Neural cell (in vitro differentiated cells): ENCODE measurements at regions not wholly inside any gene's neighbourhood (a gene's known extent, or its start where the extent isn't known, plus 50 kb on each side); places are given as distances from the start of the nearest gene placed in this dataset.

Experiments used
- H2AFZ ChIP-seq: fragments of 200-600, 300-800 bp; sonication (generic), shearing (Covaris generic); 2 replicates; pipeline ENCODE4 v1.6.0; 2014; ENCODE audit warnings: low read depth, mild to moderate bottlenecking, antibody characterized with exemption, low read length, moderate library complexity
- H3F3A ChIP-seq: fragments of 200-600 bp; shearing (Covaris generic); 2 replicates; pipeline ENCODE4 v1.6.1; 2016; ENCODE audit warnings: mild to moderate bottlenecking, moderate library complexity, mixed read lengths, antibody characterized with exemption, low read length; ENCODE audit not compliant: insufficient read depth, poor library complexity, severe bottlenecking
- H3K27ac ChIP-seq: fragments of 200-600, 300-800 bp; sonication (generic), shearing (Covaris generic); 2 replicates; pipeline ENCODE4 v1.5.1; 2014; ENCODE audit warnings: mild to moderate bottlenecking, low read length, moderate library complexity
- H3K27me3 ChIP-seq: fragments of 300-800, 200-600 bp; sonication (generic), shearing (Covaris generic); 2 replicates; pipeline ENCODE4 v1.6.0; 2014; ENCODE audit warnings: mild to moderate bottlenecking, low read depth, low read length, moderate library complexity; ENCODE audit not compliant: insufficient read depth
- H3K36me3 ChIP-seq: fragments of 300-800, 200-600 bp; sonication (generic), shearing (Covaris generic); 2 replicates; pipeline ENCODE4 v1.5.1; 2014; ENCODE audit warnings: mild to moderate bottlenecking, antibody characterized with exemption, low read length, moderate library complexity; ENCODE audit not compliant: insufficient read depth
- H3K4me2 ChIP-seq: fragments of 300-800, 200-600 bp; sonication (generic), shearing (Covaris generic); 2 replicates; pipeline ENCODE4 v1.6.0; 2014; ENCODE audit warnings: mild to moderate bottlenecking, low read length
- H3K4me3 ChIP-seq: fragments of 300-800, 200-600 bp; sonication (generic), shearing (Covaris generic); 2 replicates; pipeline ENCODE4 v1.5.1; 2014; ENCODE audit warnings: mild to moderate bottlenecking, low read length, moderate library complexity
- H3K79me2 ChIP-seq: fragments of 200-600 bp; shearing (Covaris generic); replicated peaks from 2 replicates; pipeline ENCODE4 v1.6.0; 2014; ENCODE audit warnings: mild to moderate bottlenecking, low read length, moderate library complexity; ENCODE audit not compliant: insufficient read depth
- H3K9ac ChIP-seq: fragments of 300-800, 200-600 bp; sonication (generic), shearing (Covaris generic); 2 replicates; pipeline ENCODE4 v1.6.1; 2016; ENCODE audit warnings: mild to moderate bottlenecking, low read length, mixed read lengths
- H3K9me2 ChIP-seq: fragments of 200-600 bp; shearing (Covaris generic); 2 replicates; pipeline ENCODE4 v1.6.1; 2016; ENCODE audit warnings: mild to moderate bottlenecking, low read length, mixed read lengths; ENCODE audit not compliant: insufficient read depth
- H3K9me3 ChIP-seq: fragments of 200-600, 300-800 bp; sonication (generic), shearing (Covaris generic); 2 replicates; pipeline ENCODE4 v1.6.1; 2016; ENCODE audit warnings: mild to moderate bottlenecking, mixed run types, low read length, moderate library complexity, mixed read lengths
- H4K20me1 ChIP-seq: fragments of 200-600 bp; shearing (Covaris generic); 2 replicates; pipeline ENCODE4 v1.6.1; 2016; ENCODE audit warnings: mild to moderate bottlenecking, mixed run types; ENCODE audit not compliant: insufficient read depth
- CTCF ChIP-seq: fragments of 450-650 bp; IDR thresholded peaks from 2 replicates; pipeline ENCODE4 v1.5.1; 2014; ENCODE audit warnings: antibody characterized with exemption, mild to moderate bottlenecking, moderate library complexity; ENCODE audit not compliant: poor library complexity, severe bottlenecking
- EP300 ChIP-seq: fragments of 450-650 bp; conservative IDR thresholded peaks from 2 replicates; pipeline ENCODE4 v1.6.1; 2014; ENCODE audit warnings: antibody characterized with exemption, mild to moderate bottlenecking, moderate library complexity; ENCODE audit not compliant: poor library complexity, severe bottlenecking
- EZH2 ChIP-seq: fragments of 200-600, 300-800 bp; shearing (Covaris generic), sonication (generic); IDR thresholded peaks from 2 replicates; pipeline ENCODE4 v1.6.1; 2014; ENCODE audit warnings: antibody characterized with exemption, low read length, borderline replicate concordance, mild to moderate bottlenecking; ENCODE audit not compliant: insufficient read depth, poor library complexity, severe bottlenecking
- MXI1 ChIP-seq: fragments of 450-650 bp; conservative IDR thresholded peaks from 2 replicates; pipeline ENCODE4 v1.6.1; 2014; ENCODE audit warnings: antibody characterized with exemption, mild to moderate bottlenecking; ENCODE audit not compliant: poor library complexity, severe bottlenecking
- POLR2AphosphoS5 ChIP-seq: IDR thresholded peaks from 2 replicates; pipeline ENCODE4 v1.6.1; 2012
- RAD21 ChIP-seq: fragments of 450-650 bp; conservative IDR thresholded peaks from 2 replicates; pipeline ENCODE4 v1.6.1; 2014; ENCODE audit warnings: antibody characterized with exemption, mild to moderate bottlenecking, moderate library complexity
- REST ChIP-seq: IDR thresholded peaks from 2 replicates; pipeline ENCODE4 v1.6.1; 2012; ENCODE audit warnings: borderline replicate concordance
- SMC3 ChIP-seq: fragments of 450-650 bp; conservative IDR thresholded peaks from 2 replicates; pipeline ENCODE4 v1.6.1; 2014; ENCODE audit warnings: antibody characterized with exemption, mild to moderate bottlenecking, moderate library complexity; ENCODE audit not compliant: poor library complexity
- TAF1 ChIP-seq: IDR thresholded peaks from 2 replicates; pipeline ENCODE4 v1.6.1; 2012; ENCODE audit warnings: low read depth

GRCh38 chr9:120107138-120107537 lies 472.8 kb downstream of the CDK5RAP2 start:
- Histone ChIP-seq H3K27ac (no peak overlapping the region), H2AFZ (no peak overlapping the region), H3K9me2 (no peaks in the 10 kb centered on the region), H3K36me3 (no peaks in the 10 kb centered on the region), H3K4me3 (no peak overlapping the region), H3K9me3 (no peaks in the 10 kb centered on the region), H4K20me1 (no peaks in the 10 kb centered on the region), H3K79me2 (no peaks in the 10 kb centered on the region), H3K27me3 (no peaks in the 10 kb centered on the region), H3K9ac (no peak overlapping the region), H3F3A (no peaks in the 10 kb centered on the region), H3K4me2 (no peak overlapping the region)
- no peak for TF ChIP-seq CTCF
- TF ChIP-seq RAD21: no peak
- no peak for TF ChIP-seq TAF1
- TF ChIP-seq POLR2AphosphoS5: no peak
- TF ChIP-seq SMC3: no peak
- TF ChIP-seq EZH2: no peak
- no peak for TF ChIP-seq EP300
- no peak for TF ChIP-seq MXI1
- TF ChIP-seq REST: no peak

- H2AFZ ChIP-seq: no peak overlapping the region
- no peaks in the 10 kb centered on the region for H3K27me3 ChIP-seq
- no peaks in the 10 kb centered on the region for H3K9me2 ChIP-seq
- no peaks in the 10 kb centered on the region for H3K9me3 ChIP-seq
- TF ChIP-seq RAD21 (no peak), SMC3 (no peak), MXI1 (no peak), EZH2 (no peak), REST (no peak), EP300 (no peak), POLR2AphosphoS5 (no peak), CTCF (no peak), TAF1 (no peak)
- H3K79me2 ChIP-seq: no peaks in the 10 kb centered on the region
- H3K4me3 ChIP-seq: no peak overlapping the region
- H3K4me2 ChIP-seq: no peak overlapping the region
- H3K36me3 ChIP-seq: no peaks in the 10 kb centered on the region
- H3F3A ChIP-seq: no peaks in the 10 kb centered on the region
- H3K9ac ChIP-seq: no peak overlapping the region
- no peaks in the 10 kb centered on the region for H4K20me1 ChIP-seq
- no peak overlapping the region for H3K27ac ChIP-seq
Measured at GRCh38 chr9:120104771-120105170, 475.2 kb downstream of the CDK5RAP2 start.
